GM12878 (cell line): ENCODE measurements at regions not wholly inside any gene's neighbourhood (a gene's known extent, or its start where the extent isn't known, plus 50 kb on each side); places are given as distances from the start of the nearest gene placed in this dataset.
"Not testable (repeated sequence)": the region's sequence is repeated elsewhere in the genome, so short reads cannot be mapped to it uniquely, and the experiment has no call there.

Experiments
- ATAC-seq: fragments of 200-7000 bp; cut with Tn5 transposase; 3 replicates; pipeline ENCODE4 v1.9.1; 2020; ENCODE audit warnings: mild to moderate bottlenecking, moderate library complexity
- BruUV-seq: library from RNA; stranded (reverse); fragments of 400-500 nt; replicated peaks from 2 replicates; lab custom pipeline; 2021; lab: Mats Ljungman, UMichigan
- CTCF ChIA-PET: fragments of 300-600 bp; sonication (Branson Sonifier 250); formaldehyde crosslinking; extraction: SDS; loops from one replicate; lab custom pipeline; 2021; ENCODE audit warnings: inconsistent platforms; lab: Yijun Ruan, JAX
- POLR2A ChIA-PET: fragments of 350-600 bp; formaldehyde crosslinking; extraction: SDS; loops from one replicate; lab custom pipeline; 2021; ENCODE audit warnings: inconsistent platforms; lab: Charles Lee
- RAD21 ChIA-PET: fragments of 300-600 bp; sonication (Branson Sonifier 250); formaldehyde crosslinking; loops from one replicate; lab custom pipeline; 2023; ENCODE audit warnings: antibody characterized with exemption; ENCODE audit not compliant: unreplicated experiment; lab: Charles Lee
- SMC1A ChIA-PET: fragments of 300-600 bp; sonication (Branson Sonifier 250); formaldehyde crosslinking; loops from one replicate; lab custom pipeline; 2023; ENCODE audit not compliant: unreplicated experiment, uncharacterized antibody; lab: Charles Lee
- DNase-seq: peaks from one replicate; pipeline ENCODE4 v3.0.0-alpha.2; 2011; ENCODE audit warnings: low read depth, low spot score
- FAIRE-seq: peaks from 3 replicates; lab custom pipeline; 2011; peaks lifted over from hg19 to GRCh38; lab: Jason Lieb, UNC
- H2AFZ ChIP-seq: 2 replicates; pipeline ENCODE4 v1.6.0; 2011; ENCODE audit warnings: low read depth, low read length, control low read depth; ENCODE audit not compliant: control insufficient read depth
- H3K27ac ChIP-seq: 2 replicates; pipeline ENCODE4 v1.5.1; 2011; ENCODE audit warnings: control low read depth; ENCODE audit not compliant: control insufficient read depth, insufficient read depth
- H3K27me3 ChIP-seq, 2 experiments: replicated peaks in 1 of 2; 2 replicates each; pipeline versions ENCODE4 v1.6.0 to v1.6.1; 2011; ENCODE audit warnings: low read length in 1 of 2; ENCODE audit not compliant: control insufficient read depth in 2 of 2, insufficient read depth in 2 of 2
- H3K36me3 ChIP-seq, 2 experiments: 2 replicates each; pipeline ENCODE4 v1.5.1; 2011; ENCODE audit warnings: low read length in 1 of 2; ENCODE audit not compliant: control insufficient read depth in 2 of 2, insufficient read depth in 2 of 2
- H3K4me1 ChIP-seq: 2 replicates; pipeline ENCODE4 v1.6.1; 2011; ENCODE audit warnings: mild to moderate bottlenecking, low read length, moderate library complexity, mixed read lengths; ENCODE audit not compliant: control insufficient read depth, insufficient read depth
- H3K4me2 ChIP-seq: 2 replicates; pipeline ENCODE4 v1.6.0; 2011; ENCODE audit warnings: control low read depth; ENCODE audit not compliant: control insufficient read depth, insufficient read depth
- H3K4me3 ChIP-seq: fragments of 200-600 bp; sonication (generic); 2 replicates; pipeline ENCODE4 v1.5.1; 2016
- H3K79me2 ChIP-seq: 2 replicates; pipeline ENCODE4 v1.6.0; 2011; ENCODE audit warnings: low read length; ENCODE audit not compliant: control insufficient read depth, insufficient read depth
- H3K9ac ChIP-seq: 2 replicates; pipeline ENCODE4 v1.8.0; 2011; ENCODE audit warnings: low read length, control low read depth, mixed read lengths; ENCODE audit not compliant: control insufficient read depth, insufficient read depth
- H3K9me3 ChIP-seq: replicated peaks from 3 replicates; pipeline ENCODE4 v1.5.1; 2011; ENCODE audit warnings: mild to moderate bottlenecking, low read length; ENCODE audit not compliant: control insufficient read depth, insufficient read depth
- H4K20me1 ChIP-seq: 2 replicates; pipeline ENCODE4 v1.6.0; 2011; ENCODE audit not compliant: control insufficient read depth, insufficient read depth
- BMI1 ChIP-seq: fragments of 450-650 bp; IDR thresholded peaks from 2 replicates; pipeline ENCODE4 v1.6.1; 2016; ENCODE audit warnings: mild to moderate bottlenecking, moderate library complexity, borderline replicate concordance
- CREB1 ChIP-seq: IDR thresholded peaks from 2 replicates; pipeline ENCODE4 v1.6.1; 2012; ENCODE audit warnings: low read depth, mild to moderate bottlenecking, inconsistent platforms
- ESRRA ChIP-seq: IDR thresholded peaks from 2 replicates; pipeline ENCODE4 v1.6.1; 2012; ENCODE audit warnings: mild to moderate bottlenecking, low read length, improper control_type of control experiment
- FOXM1 ChIP-seq: IDR thresholded peaks from 2 replicates; pipeline ENCODE4 v1.6.1; 2012; ENCODE audit warnings: low read depth, mild to moderate bottlenecking, inconsistent platforms, low read length, moderate library complexity
- GATAD2B ChIP-seq: fragments of 450-650 bp; conservative IDR thresholded peaks from 2 replicates; pipeline ENCODE4 v1.6.1; 2017; ENCODE audit warnings: low read depth, mild to moderate bottlenecking, moderate library complexity
- JUNB ChIP-seq: IDR thresholded peaks from 2 replicates; pipeline ENCODE4 v1.6.1; 2016; ENCODE audit warnings: antibody characterized with exemption, mild to moderate bottlenecking
- KLF5 ChIP-seq: fragments of 450-650 bp; IDR thresholded peaks from 2 replicates; pipeline ENCODE4 v1.6.1; 2014; ENCODE audit warnings: mild to moderate bottlenecking; ENCODE audit not compliant: partially characterized antibody
- MAX ChIP-seq: IDR thresholded peaks from 2 replicates; pipeline ENCODE4 v1.6.1; 2012; ENCODE audit warnings: low read depth, low read length, improper control_type of control experiment
- MEF2A ChIP-seq: IDR thresholded peaks from 2 replicates; pipeline ENCODE4 v1.6.1; 2011; ENCODE audit warnings: low read depth, mild to moderate bottlenecking, low read length, moderate library complexity; ENCODE audit not compliant: insufficient read depth
- MYB ChIP-seq: fragments of 150-350 bp; IDR thresholded peaks from 2 replicates; pipeline ENCODE4 v1.6.1; 2014; ENCODE audit warnings: mild to moderate bottlenecking, low read depth, low read length, borderline replicate concordance
- NR2C1 ChIP-seq: fragments of 450-650 bp; IDR thresholded peaks from 2 replicates; pipeline ENCODE4 v1.6.1; 2017; ENCODE audit warnings: antibody characterized with exemption, mild to moderate bottlenecking, moderate library complexity
- SIX5 ChIP-seq: IDR thresholded peaks from 2 replicates; pipeline ENCODE4 v1.6.1; 2011; ENCODE audit warnings: mild to moderate bottlenecking, low read depth, low read length, moderate library complexity; ENCODE audit not compliant: severe bottlenecking
- WGBS: methylation state at CpG from one replicate; pipeline ENCODE4 v1.1.6; 2016; ENCODE audit warnings: low lambda C conversion rate; ENCODE audit not compliant: insufficient replicate concordance, insufficient coverage; ENCODE audit errors: missing lambda C conversion rate; 5-methylcytosine and 5-hydroxymethylcytosine counted together
- in situ Hi-C: fragments of 300-500 bp; cut with MboI; formaldehyde crosslinking; loops from 9 replicates; pipeline ENCODE4 v1.14.3; 2018; ENCODE audit warnings: mixed read lengths
- intact Hi-C: fragments of 100-400 bp; cut with micrococcal nuclease; formaldehyde crosslinking; loops from one replicate; pipeline ENCODE4 v1.14.2; 2022; ENCODE audit not compliant: unreplicated experiment

GRCh38 chr2:234156326-234156725 lies 105.8 kb downstream of the SPP2 start:
- ChIA-PET POLR2A (no interaction called here), CTCF (no interaction called here), RAD21 (no interaction called here), SMC1A (no interaction called here)
- Histone ChIP-seq H3K9me3 (no peaks in the 10 kb centered on the region), H3K4me3 (no peak overlapping the region), H3K27ac (no peak overlapping the region), H3K4me1 (no peaks in the 10 kb centered on the region), H3K36me3 (no peaks in the 10 kb centered on the region), H3K9ac (no peak overlapping the region), H3K27me3 (no peaks in the 10 kb centered on the region), H4K20me1 (no peaks in the 10 kb centered on the region; the same call in 1 of the 2 replicates), H3K4me2 (no peak overlapping the region), H2AFZ (no peak overlapping the region), H3K79me2 (no peaks in the 10 kb centered on the region)
- ATAC-seq (no peak), FAIRE-seq (no peak), DNase-seq (no peak)
- WGBS: 49% methylated on average over 3 of the region's 3 CpGs
- intact Hi-C loops (no loop called here), in situ Hi-C loops (no loop called here)
- TF ChIP-seq NR2C1 (no peak), MYB (no peak), KLF5 (no peak), MEF2A (no peak), FOXM1 (no peak), JUNB (no peak), ESRRA (no peak), BMI1 (no peak), CREB1 (no peak), GATAD2B (no peak), MAX (no peak), SIX5 (no peak)
- BruUV-seq: no TSS peak

- H3K4me2 ChIP-seq, DNase-seq, SMC1A ChIA-PET, ATAC-seq, H3K79me2 ChIP-seq, POLR2A ChIA-PET, in situ Hi-C loops, H3K4me3 ChIP-seq, H3K36me3 ChIP-seq, H4K20me1 ChIP-seq, H3K4me1 ChIP-seq, H3K9me3 ChIP-seq, H3K27me3 ChIP-seq, H2AFZ ChIP-seq, H3K9ac ChIP-seq, FAIRE-seq, intact Hi-C loops, H3K27ac ChIP-seq, RAD21 ChIA-PET, BruUV-seq, CTCF ChIA-PET: not testable (repeated sequence)
- WGBS: 50% methylated on average over 2 of the region's 2 CpGs
Measured at GRCh38 chr2:234152835-234153234, 102.3 kb downstream of the SPP2 start.
